ENCODE measurements at regions not wholly inside any gene's neighbourhood (a gene's known extent, or its start where the extent isn't known, plus 50 kb on each side); places are given as distances from the start of the nearest gene placed in this dataset.

GRCh38 chr18:77539860-77540259 is 290.2 kb downstream of the GALR1 start:
- TF ChIP-seq POLR2A (IDR thresholded peaks at IDR 0.05): no peak
- no peak for TF ChIP-seq CTCF (IDR thresholded peaks at IDR 0.05)
